ENCODE measurements at regions not wholly inside any gene's neighbourhood (a gene's known extent, or its start where the extent isn't known, plus 50 kb on each side); places are given as distances from the start of the nearest gene placed in this dataset.

DNA sequence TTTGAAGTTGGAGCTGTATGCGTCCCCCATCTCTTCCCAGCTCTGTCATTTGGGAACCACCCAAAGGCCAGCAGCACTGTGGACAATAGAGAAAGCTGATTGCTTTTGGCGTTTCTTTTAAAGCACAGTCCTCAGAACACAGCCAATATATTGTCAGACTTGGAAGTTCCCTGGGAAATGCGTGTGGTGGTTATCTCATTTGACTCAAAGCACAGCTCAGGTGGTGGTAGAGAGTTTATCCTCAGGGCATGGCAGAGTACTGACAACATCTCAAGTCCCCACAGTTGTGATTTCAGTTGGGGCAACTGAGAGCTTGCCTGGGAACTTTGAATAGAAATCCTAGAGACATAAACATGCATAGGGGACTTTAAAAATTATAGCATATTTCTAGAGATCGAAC, 601.3 kb downstream of the ETS1 start:
- Histone ChIP-seq H3K36me3 (ENCODE audit: control insufficient read depth, insufficient read depth, low read length) (no peaks in the 10 kb centered on the region), H3K27ac (ENCODE audit: insufficient read depth, low read length) (no peak overlapping the region), H3K27me3 (ENCODE audit: control insufficient read depth, insufficient read depth, low read length) (peaks cover 3% of the 10 kb centered on the region; the same call in 1 of the 2 replicates), H3K18ac (ENCODE audit: low read depth, low read length) (no peak overlapping the region), H3K79me1 (ENCODE audit: low read depth in 1 of 2, low read length in 2 of 2) (no peaks in the 10 kb centered on the region), H4K91ac (ENCODE audit: insufficient read depth, low read depth, low read length) (no peak overlapping the region), H3K4me3 (ENCODE audit: insufficient read depth, low read depth, low read length) (no peak overlapping the region), H4K20me1 (ENCODE audit: insufficient read depth, low read length) (no peaks in the 10 kb centered on the region), H3K4ac (ENCODE audit: low read depth, low read length) (no peak overlapping the region), H2BK5ac (ENCODE audit: low read depth, low read length, poor library complexity, severe bottlenecking) (no peak overlapping the region), H2BK20ac (ENCODE audit: low read depth, low read length) (no peak overlapping the region), H2BK120ac (ENCODE audit: low read depth, low read length) (no peak overlapping the region), H3K9me1 (ENCODE audit: insufficient read depth, low read length) (no peaks in the 10 kb centered on the region), H2AK9ac (replicated peaks; ENCODE audit: low read depth, low read length, poor library complexity) (no peak overlapping the region), H2AK5ac (ENCODE audit: low read depth, low read length) (no peak overlapping the region), H3K9ac (ENCODE audit: low read depth, low read length) (no peak overlapping the region), H3K23ac (ENCODE audit: low read depth, low read length) (no peak overlapping the region), H4K8ac (ENCODE audit: low read depth in 2 of 2, low read length in 2 of 2) (no peak overlapping the region), H4K5ac (ENCODE audit: low read depth, low read length) (no peak overlapping the region), H2AFZ (replicated peaks; ENCODE audit: low read length, poor library complexity) (no peak overlapping the region), H3K4me1 (ENCODE audit: control insufficient read depth, insufficient read depth, low read length) (no peaks in the 10 kb centered on the region), H2BK15ac (ENCODE audit: low read depth, low read length) (no peak overlapping the region), H3K56ac (ENCODE audit: extremely low read depth, insufficient read depth, low read length) (no peak overlapping the region), H3K9me3 (ENCODE audit: control insufficient read depth, insufficient read depth, low read length) (no peaks in the 10 kb centered on the region), H3K14ac (replicated peaks; ENCODE audit: low read depth, low read length) (no peak overlapping the region), H3K4me2 (ENCODE audit: low read depth, low read length) (no peak overlapping the region)
- no CpG with 5 or more reads among the region's 4 CpGs for WGBS, 2 experiments (ENCODE audit: extremely low coverage in 2 of 2, insufficient read length in 1 of 2)
- no peak for ATAC-seq (ENCODE audit: low read depth)
- TF ChIP-seq RCOR1 (IDR thresholded peaks at IDR 0.05; ENCODE audit: insufficient replicate concordance, low read length) (no peak), RFX5 (IDR thresholded peaks at IDR 0.05; ENCODE audit: low read depth, low read length) (no peak), MAZ (IDR thresholded peaks at IDR 0.05; ENCODE audit: borderline replicate concordance, low read depth, low read length) (no peak), CEBPB (IDR thresholded peaks at IDR 0.05; ENCODE audit: low read depth, low read length) (no peak), CHD1 (IDR thresholded peaks at IDR 0.05; ENCODE audit: low read depth, low read length) (no peak), USF2 (IDR thresholded peaks at IDR 0.05; ENCODE audit: low read depth, low read length) (no peak), SMC3 (IDR thresholded peaks at IDR 0.05; ENCODE audit: low read depth, low read length) (no peak), NFE2L2 (IDR thresholded peaks at IDR 0.05; ENCODE audit: low read depth, low read length) (no peak), MAFK (IDR thresholded peaks at IDR 0.05; ENCODE audit: low read depth, low read length) (no peak), POLR2A (IDR thresholded peaks at IDR 0.05; ENCODE audit: low read depth, low read length) (no peak), FOS (IDR thresholded peaks at IDR 0.05; ENCODE audit: low read depth, low read length) (no peak), MXI1 (IDR thresholded peaks at IDR 0.05; ENCODE audit: borderline replicate concordance, low read depth, low read length) (no peak)
- TF ChIP-seq, protein P1, sequence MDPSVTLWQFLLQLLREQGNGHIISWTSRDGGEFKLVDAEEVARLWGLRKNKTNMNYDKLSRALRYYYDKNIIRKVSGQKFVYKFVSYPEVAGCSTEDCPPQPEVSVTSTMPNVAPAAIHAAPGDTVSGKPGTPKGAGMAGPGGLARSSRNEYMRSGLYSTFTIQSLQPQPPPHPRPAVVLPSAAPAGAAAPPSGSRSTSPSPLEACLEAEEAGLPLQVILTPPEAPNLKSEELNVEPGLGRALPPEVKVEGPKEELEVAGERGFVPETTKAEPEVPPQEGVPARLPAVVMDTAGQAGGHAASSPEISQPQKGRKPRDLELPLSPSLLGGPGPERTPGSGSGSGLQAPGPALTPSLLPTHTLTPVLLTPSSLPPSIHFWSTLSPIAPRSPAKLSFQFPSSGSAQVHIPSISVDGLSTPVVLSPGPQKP (IDR thresholded peaks at IDR 0.05; ENCODE audit: borderline replicate concordance, low read depth, low read length), result no peak
- TF ChIP-seq, protein P2, sequence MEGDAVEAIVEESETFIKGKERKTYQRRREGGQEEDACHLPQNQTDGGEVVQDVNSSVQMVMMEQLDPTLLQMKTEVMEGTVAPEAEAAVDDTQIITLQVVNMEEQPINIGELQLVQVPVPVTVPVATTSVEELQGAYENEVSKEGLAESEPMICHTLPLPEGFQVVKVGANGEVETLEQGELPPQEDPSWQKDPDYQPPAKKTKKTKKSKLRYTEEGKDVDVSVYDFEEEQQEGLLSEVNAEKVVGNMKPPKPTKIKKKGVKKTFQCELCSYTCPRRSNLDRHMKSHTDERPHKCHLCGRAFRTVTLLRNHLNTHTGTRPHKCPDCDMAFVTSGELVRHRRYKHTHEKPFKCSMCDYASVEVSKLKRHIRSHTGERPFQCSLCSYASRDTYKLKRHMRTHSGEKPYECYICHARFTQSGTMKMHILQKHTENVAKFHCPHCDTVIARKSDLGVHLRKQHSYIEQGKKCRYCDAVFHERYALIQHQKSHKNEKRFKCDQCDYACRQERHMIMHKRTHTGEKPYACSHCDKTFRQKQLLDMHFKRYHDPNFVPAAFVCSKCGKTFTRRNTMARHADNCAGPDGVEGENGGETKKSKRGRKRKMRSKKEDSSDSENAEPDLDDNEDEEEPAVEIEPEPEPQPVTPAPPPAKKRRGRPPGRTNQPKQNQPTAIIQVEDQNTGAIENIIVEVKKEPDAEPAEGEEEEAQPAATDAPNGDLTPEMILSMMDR (conservative IDR thresholded peaks at IDR 0.05; ENCODE audit: low read depth, low read length), result no peak
- intact Hi-C loops (cut with micrococcal nuclease) (no loop called here), in situ Hi-C loops (cut with MboI; ENCODE audit: low sequenced_read_pairs) (no loop called here), dilution Hi-C loops (cut with HindIII; ENCODE audit: low sequenced_read_pairs, unreplicated experiment) (no loop called here)
- DNase-seq, result no peak
- no TSS peak for BruUV-seq (replicated peaks)
- POLR2A ChIA-PET (ENCODE audit: unreplicated experiment), result no interaction called here
- CTCF ChIA-PET, result no interaction called here
